M059J (cell line): ENCODE measurements at regions not wholly inside any gene's neighbourhood (a gene's known extent, or its start where the extent isn't known, plus 50 kb on each side); places are given as distances from the start of the nearest gene placed in this dataset.

ENCODE experiments used
- DNase-seq: peaks from one replicate; pipeline ENCODE4 v3.0.0-alpha.2; 2012; ENCODE audit warnings: low read depth

- no peak for DNase-seq
These were observed 69.2 kb upstream of the UNC5B start for GRCh38 chr10:71143170-71143569.

DNA sequence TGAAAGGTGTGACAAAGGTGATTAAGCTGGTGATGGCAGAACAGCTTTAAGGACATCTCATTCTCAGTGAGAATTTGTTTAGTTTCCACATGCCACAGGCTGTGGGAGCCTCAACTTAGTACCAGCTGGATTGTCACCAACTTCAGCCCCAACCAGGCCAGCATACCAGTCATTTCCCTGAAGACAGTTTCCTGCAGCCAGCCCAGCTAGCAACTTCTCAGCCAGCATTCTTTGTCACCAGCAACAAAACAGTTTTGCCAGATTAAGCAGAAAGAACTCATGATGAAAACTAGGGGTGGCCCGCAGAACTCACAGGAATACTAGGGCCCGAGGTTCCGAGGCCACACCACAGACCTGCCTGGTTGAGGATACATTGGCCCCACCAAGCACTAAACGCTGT, 68.8 kb upstream of the UNC5B start:
- no peak for DNase-seq

GRCh38 chr10:71144824-71145223, 67.5 kb upstream of the UNC5B start:
- no peak for DNase-seq

GRCh38 chr10:71145352-71145945, 66.9 kb upstream of the UNC5B start:
- DNase-seq = no peak

DNA sequence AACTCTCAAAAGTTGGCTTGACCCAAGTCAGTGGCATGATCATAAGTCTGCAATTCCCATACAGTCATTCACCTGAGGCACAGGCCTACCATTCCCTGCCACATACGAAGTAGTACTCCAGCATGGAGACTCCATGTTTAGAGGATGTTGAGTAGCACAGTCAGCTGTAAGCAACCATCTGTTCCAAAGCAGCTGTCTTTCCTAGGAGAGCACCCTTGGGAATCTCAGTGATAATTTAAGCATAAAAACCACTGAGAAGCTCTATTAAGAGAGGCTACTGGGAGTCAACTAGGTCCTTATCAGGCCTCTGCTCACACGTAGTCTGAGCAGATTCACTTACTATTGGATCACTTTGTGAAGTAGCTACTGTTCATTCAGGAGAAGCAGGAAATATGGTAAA, 61.6 kb upstream of the UNC5B start:
- no peak for DNase-seq

DNA sequence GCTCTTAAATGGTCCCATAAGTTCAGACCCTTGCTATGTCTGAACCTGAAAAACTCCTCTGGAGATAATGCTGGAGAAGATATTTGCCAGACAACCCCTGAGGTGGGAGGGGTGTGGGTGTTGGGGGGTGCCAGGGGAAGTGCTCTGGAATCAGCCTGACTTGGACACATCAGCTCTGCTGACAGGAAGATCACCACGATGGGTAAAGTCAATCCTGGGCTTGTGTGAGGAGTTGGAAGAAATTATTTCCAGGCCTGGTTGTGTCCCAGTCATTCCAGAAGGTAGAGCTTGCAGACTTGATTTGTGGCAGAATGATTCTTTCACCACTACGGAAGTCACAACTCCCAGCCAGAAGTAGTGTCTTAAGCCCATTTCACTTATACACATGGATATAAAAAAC, 60.3 kb upstream of the UNC5B start:
- no peak for DNase-seq

GRCh38 chr10:71156436-71156835, 55.9 kb upstream of the UNC5B start:
- no peak for DNase-seq

DNA sequence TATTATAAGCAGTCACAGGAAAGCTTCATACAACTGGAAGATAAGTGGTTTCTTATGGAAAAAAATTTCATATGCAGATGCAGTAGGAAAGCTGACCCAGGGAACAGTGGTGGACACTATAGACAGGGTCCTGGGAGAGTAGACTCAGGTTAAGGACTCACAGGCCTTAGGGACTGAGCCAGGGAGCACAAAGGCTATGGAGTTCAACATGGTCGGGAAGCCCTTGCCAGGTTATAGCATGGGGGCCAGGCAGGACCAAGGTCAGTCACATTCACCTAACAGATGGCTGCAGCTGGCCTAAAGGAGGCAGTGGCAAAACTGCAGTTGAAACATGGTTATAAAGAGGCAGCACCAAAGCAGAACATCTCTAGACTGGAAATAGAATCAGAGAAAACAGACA, 54.9 kb upstream of the UNC5B start:
- no peak for DNase-seq

- no peak for DNase-seq
These were observed 54.1 kb upstream of the UNC5B start for GRCh38 chr10:71158251-71158650.

DNA sequence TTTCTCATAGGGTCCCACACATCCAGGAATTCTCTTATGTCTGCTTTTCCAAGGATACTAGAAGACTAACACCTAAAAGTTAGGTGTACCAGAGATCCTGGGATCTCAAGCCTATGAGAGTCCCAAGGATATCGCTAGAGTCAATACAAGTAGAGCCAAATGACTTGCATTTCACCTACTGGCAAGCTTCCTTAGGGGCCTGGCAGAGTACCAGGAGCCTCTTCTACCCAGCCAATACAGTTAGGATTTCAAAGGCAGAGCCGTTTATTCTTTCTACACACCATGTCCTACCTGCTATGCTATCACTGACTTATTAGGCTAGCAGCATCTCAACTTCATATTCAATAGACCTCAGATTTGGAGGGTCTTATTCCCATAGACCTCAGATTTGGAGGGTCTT, 53.5 kb upstream of the UNC5B start:
- no peak for DNase-seq

- no peak for DNase-seq
These were observed 52.5 kb upstream of the UNC5B start for GRCh38 chr10:71159892-71160291.

DNA sequence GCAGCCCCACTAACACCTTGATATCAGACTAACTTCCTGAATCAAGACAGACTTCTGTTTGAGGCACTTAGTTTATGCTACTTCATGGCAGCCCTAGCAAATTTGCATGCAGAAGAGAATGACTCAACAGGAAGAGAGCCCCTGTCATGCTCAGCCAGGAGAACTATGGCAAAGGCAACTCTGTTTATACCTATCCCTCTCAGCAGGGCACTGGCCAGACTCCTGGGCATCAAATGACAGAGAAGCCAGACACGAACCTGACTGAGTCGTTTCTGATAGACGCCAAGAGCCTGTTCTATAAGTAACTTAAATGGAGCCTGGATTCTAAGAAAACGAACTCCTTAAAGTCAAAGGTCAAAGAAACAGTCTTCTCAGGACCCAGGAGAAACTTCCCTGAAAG, 50.9 kb upstream of the UNC5B start:
- peak; percentile 46 for DNase-seq
